ENCODE measurements at regions not wholly inside any gene's neighbourhood (a gene's known extent, or its start where the extent isn't known, plus 50 kb on each side); places are given as distances from the start of the nearest gene placed in this dataset.

DNA sequence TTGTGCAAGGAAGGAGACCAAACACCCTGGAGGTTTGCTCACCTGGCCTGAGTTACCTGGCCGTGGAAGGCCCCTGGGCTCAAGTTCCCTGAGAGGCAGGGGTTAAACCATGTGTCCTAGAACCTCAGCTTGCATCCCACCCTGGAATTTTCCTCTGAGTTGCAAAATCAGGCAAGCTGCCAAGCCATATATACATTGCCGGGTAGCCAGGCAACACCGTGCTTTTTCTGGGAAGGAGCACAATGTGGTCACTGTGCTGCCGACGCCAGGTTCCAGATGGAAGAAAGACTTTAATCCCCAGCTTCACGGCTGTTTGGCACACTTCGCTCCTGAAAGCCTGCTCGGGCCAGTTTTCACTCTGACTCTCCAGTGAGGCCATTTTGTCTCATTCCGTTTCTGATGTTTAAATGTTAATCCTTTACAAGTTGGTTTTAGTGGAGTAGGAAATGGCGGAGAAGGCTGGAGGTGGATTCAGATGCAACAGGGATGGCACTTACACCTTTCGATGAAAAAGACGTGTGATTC lies 60.1 kb upstream of the PEG3 start:
- TF ChIP-seq, protein P1, sequence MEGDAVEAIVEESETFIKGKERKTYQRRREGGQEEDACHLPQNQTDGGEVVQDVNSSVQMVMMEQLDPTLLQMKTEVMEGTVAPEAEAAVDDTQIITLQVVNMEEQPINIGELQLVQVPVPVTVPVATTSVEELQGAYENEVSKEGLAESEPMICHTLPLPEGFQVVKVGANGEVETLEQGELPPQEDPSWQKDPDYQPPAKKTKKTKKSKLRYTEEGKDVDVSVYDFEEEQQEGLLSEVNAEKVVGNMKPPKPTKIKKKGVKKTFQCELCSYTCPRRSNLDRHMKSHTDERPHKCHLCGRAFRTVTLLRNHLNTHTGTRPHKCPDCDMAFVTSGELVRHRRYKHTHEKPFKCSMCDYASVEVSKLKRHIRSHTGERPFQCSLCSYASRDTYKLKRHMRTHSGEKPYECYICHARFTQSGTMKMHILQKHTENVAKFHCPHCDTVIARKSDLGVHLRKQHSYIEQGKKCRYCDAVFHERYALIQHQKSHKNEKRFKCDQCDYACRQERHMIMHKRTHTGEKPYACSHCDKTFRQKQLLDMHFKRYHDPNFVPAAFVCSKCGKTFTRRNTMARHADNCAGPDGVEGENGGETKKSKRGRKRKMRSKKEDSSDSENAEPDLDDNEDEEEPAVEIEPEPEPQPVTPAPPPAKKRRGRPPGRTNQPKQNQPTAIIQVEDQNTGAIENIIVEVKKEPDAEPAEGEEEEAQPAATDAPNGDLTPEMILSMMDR (IDR thresholded peaks at IDR 0.05) = no peak
- TF ChIP-seq POLR2A (IDR thresholded peaks at IDR 0.05) = no peak

Data from thyroid gland (tissue), 4 donors.